OCI-LY7 (cell line): ENCODE measurements at regions not wholly inside any gene's neighbourhood (a gene's known extent, or its start where the extent isn't known, plus 50 kb on each side); places are given as distances from the start of the nearest gene placed in this dataset.

Experiments used
- EZH2phosphoT487 ChIP-seq: fragments of 200-600 bp; sonication (generic); IDR thresholded peaks from 2 replicates; pipeline ENCODE4 v1.6.1; 2018; ENCODE audit warnings: low read depth, borderline replicate concordance, mild to moderate bottlenecking, mixed run types, antibody characterized with exemption, low read length, moderate library complexity, mixed read lengths
- TF ChIP-seq, protein P1 (sequence below): fragments of 200-600 bp; sonication (generic); conservative IDR thresholded peaks from 2 replicates; pipeline ENCODE4 v1.5.1; 2014; ENCODE audit warnings: mild to moderate bottlenecking, antibody characterized with exemption, low read length, moderate library complexity, mixed read lengths

DNA sequence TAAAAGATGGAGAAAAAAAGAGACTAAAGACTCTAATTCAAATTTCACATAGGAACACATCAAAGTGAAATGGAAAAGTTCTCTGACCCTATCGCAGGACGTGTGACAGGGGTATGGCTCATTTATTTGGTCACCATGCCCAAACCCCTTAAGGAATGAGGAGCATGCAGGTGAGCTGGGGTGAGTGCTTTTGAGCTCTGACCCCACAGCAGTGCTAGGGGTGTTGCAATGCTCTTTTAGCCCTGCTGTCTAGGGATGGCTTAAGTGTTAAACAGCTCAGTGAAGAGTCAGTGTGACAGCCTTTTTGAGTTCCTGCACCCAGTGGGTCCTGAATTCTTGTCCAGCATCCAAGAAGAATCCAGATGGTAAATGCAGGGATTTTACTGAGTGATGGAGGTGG is 143.0 kb upstream of the ANKRD55 start:
- TF ChIP-seq, protein P1, sequence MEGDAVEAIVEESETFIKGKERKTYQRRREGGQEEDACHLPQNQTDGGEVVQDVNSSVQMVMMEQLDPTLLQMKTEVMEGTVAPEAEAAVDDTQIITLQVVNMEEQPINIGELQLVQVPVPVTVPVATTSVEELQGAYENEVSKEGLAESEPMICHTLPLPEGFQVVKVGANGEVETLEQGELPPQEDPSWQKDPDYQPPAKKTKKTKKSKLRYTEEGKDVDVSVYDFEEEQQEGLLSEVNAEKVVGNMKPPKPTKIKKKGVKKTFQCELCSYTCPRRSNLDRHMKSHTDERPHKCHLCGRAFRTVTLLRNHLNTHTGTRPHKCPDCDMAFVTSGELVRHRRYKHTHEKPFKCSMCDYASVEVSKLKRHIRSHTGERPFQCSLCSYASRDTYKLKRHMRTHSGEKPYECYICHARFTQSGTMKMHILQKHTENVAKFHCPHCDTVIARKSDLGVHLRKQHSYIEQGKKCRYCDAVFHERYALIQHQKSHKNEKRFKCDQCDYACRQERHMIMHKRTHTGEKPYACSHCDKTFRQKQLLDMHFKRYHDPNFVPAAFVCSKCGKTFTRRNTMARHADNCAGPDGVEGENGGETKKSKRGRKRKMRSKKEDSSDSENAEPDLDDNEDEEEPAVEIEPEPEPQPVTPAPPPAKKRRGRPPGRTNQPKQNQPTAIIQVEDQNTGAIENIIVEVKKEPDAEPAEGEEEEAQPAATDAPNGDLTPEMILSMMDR = no peak
- no peak for TF ChIP-seq EZH2phosphoT487
